GM23338 (cell line): ENCODE measurements at regions not wholly inside any gene's neighbourhood (a gene's known extent, or its start where the extent isn't known, plus 50 kb on each side); places are given as distances from the start of the nearest gene placed in this dataset.

Experiments
- ATAC-seq: fragments of 200-7000 bp; cut with Tn5 transposase; 3 replicates; pipeline ENCODE4 v1.9.1; 2020
- DNase-seq: peaks from one replicate; pipeline ENCODE4 v3.0.0-alpha.2; 2015; ENCODE audit warnings: low spot score
- H2AFZ ChIP-seq: fragments of 200-600 bp; sonication (generic); 2 replicates; pipeline ENCODE4 v1.8.0; 2016; ENCODE audit warnings: antibody characterized with exemption, mild to moderate bottlenecking, moderate library complexity
- H3F3A ChIP-seq: fragments of 200-600 bp; sonication (generic); replicated peaks from 2 replicates; pipeline ENCODE4 v1.8.0; 2017; ENCODE audit warnings: antibody characterized with exemption, mixed run types, low read depth
- H3K27ac ChIP-seq: fragments of 200-600 bp; sonication (generic); 2 replicates; pipeline ENCODE4 v1.6.1; 2016; ENCODE audit warnings: low read depth
- H3K27me3 ChIP-seq: fragments of 200-600 bp; sonication (generic); 2 replicates; pipeline ENCODE4 v1.8.0; 2016; ENCODE audit warnings: mild to moderate bottlenecking, mixed run types, moderate library complexity; ENCODE audit not compliant: insufficient read depth
- H3K36me3 ChIP-seq: fragments of 200-600 bp; sonication (generic); 2 replicates; pipeline ENCODE4 v1.8.0; 2016; ENCODE audit warnings: mild to moderate bottlenecking; ENCODE audit not compliant: insufficient read depth
- H3K4me1 ChIP-seq: fragments of 200-600 bp; sonication (generic); 2 replicates; pipeline ENCODE4 v1.8.0; 2016; ENCODE audit warnings: mild to moderate bottlenecking, moderate library complexity; ENCODE audit not compliant: insufficient read depth
- H3K4me2 ChIP-seq: fragments of 200-600 bp; sonication (generic); 2 replicates; pipeline ENCODE4 v1.7.1; 2017; ENCODE audit warnings: mixed run types
- H3K4me3 ChIP-seq: fragments of 200-600 bp; sonication (generic); 2 replicates; pipeline ENCODE4 v1.6.1; 2016; ENCODE audit warnings: mixed run types
- H3K79me2 ChIP-seq: fragments of 200-600 bp; sonication (generic); replicated peaks from 2 replicates; pipeline ENCODE4 v1.8.0; 2017; ENCODE audit warnings: mild to moderate bottlenecking; ENCODE audit not compliant: insufficient read depth
- H3K9me2 ChIP-seq: fragments of 200-600 bp; sonication (generic); 2 replicates; pipeline ENCODE4 v1.8.0; 2017; ENCODE audit not compliant: insufficient read depth
- H4K20me1 ChIP-seq: fragments of 200-600 bp; sonication (generic); replicated peaks from 2 replicates; pipeline ENCODE4 v1.8.0; 2017; ENCODE audit warnings: mild to moderate bottlenecking; ENCODE audit not compliant: insufficient read depth
- H3K27ac Mint-ChIP-seq: 2 replicates; pipeline ENCODE4 v1.8.0; 2020; ENCODE audit warnings: inconsistent platforms, mild to moderate bottlenecking, moderate library complexity, mixed read lengths
- H3K27me3 Mint-ChIP-seq: 3 replicates; pipeline ENCODE4 v1.8.0; 2022; ENCODE audit warnings: low read depth, mild to moderate bottlenecking, moderate library complexity, mixed read lengths, inconsistent platforms; ENCODE audit not compliant: insufficient read depth, poor library complexity
- H3K36me3 Mint-ChIP-seq: 3 replicates; pipeline ENCODE4 v1.8.0; 2021; ENCODE audit warnings: low read depth, mild to moderate bottlenecking, inconsistent platforms, moderate library complexity, mixed read lengths
- H3K4me1 Mint-ChIP-seq: 3 replicates; pipeline ENCODE4 v1.8.0; 2020; ENCODE audit warnings: mild to moderate bottlenecking, inconsistent platforms, mixed read lengths
- H3K4me3 Mint-ChIP-seq: 3 replicates; pipeline ENCODE4 v1.8.0; 2021; ENCODE audit warnings: moderate library complexity, mild to moderate bottlenecking, inconsistent platforms, mixed read lengths
- H3K9me3 Mint-ChIP-seq: 3 replicates; pipeline ENCODE4 v1.8.0; 2020; ENCODE audit warnings: moderate library complexity, mild to moderate bottlenecking, inconsistent platforms, mixed read lengths
- CREB1 ChIP-seq: fragments of 250-450 bp; sonication (Bioruptor Pico); IDR thresholded peaks from 2 replicates; pipeline ENCODE4 v1.5.0; 2020; ENCODE audit warnings: low read depth, mild to moderate bottlenecking, moderate library complexity
- EZH2 ChIP-seq: fragments of 200-600 bp; sonication (generic); IDR thresholded peaks from one replicate; pipeline ENCODE4 v1.8.0; 2017; ENCODE audit warnings: antibody characterized with exemption, mild to moderate bottlenecking, low read depth; ENCODE audit not compliant: unreplicated experiment
- EZH2phosphoT487 ChIP-seq: fragments of 200-600 bp; sonication (generic); IDR thresholded peaks from one replicate; pipeline ENCODE4 v1.8.1; 2018; ENCODE audit warnings: antibody characterized with exemption; ENCODE audit not compliant: unreplicated experiment
- JUNB ChIP-seq: IDR thresholded peaks from one replicate; pipeline ENCODE4 v1.6.1; 2016; ENCODE audit warnings: antibody characterized with exemption; ENCODE audit not compliant: unreplicated experiment
- NANOG ChIP-seq: IDR thresholded peaks from 2 replicates; pipeline ENCODE4 v1.6.1; 2016; ENCODE audit warnings: antibody characterized with exemption, borderline replicate concordance
- POLR2AphosphoS5 ChIP-seq: IDR thresholded peaks from 2 replicates; pipeline ENCODE4 v1.6.1; 2016; ENCODE audit warnings: antibody characterized with exemption, low read depth
- STAT1 ChIP-seq: IDR thresholded peaks from one replicate; pipeline ENCODE4 v1.6.1; 2016; ENCODE audit warnings: antibody characterized with exemption; ENCODE audit not compliant: unreplicated experiment
- ZNF114 ChIP-seq: fragments of 250-450 bp; sonication (Bioruptor Pico); IDR thresholded peaks from 2 replicates; pipeline ENCODE4 v1.5.0; 2020; ENCODE audit warnings: mild to moderate bottlenecking, moderate library complexity
- TF ChIP-seq, protein P1 (sequence below): fragments of 250-450 bp; sonication (Bioruptor Pico); IDR thresholded peaks from 2 replicates; pipeline ENCODE4 v1.5.0; 2020; ENCODE audit warnings: mild to moderate bottlenecking, moderate library complexity
- TF ChIP-seq, protein P2 (sequence below), 2 experiments: fragments of 200-600 bp in 1 of 2; sonication (generic) in 1 of 2; conservative IDR thresholded peaks; 2 replicates each; pipeline versions ENCODE4 v1.5.1 to v1.6.1; 2016 to 2017; ENCODE audit warnings: antibody characterized with exemption in 2 of 2, low read depth in 2 of 2, mild to moderate bottlenecking in 2 of 2, moderate library complexity in 1 of 2
- TF ChIP-seq, protein P3 (sequence below): IDR thresholded peaks from one replicate; pipeline ENCODE4 v1.6.1; 2018; ENCODE audit warnings: antibody characterized with exemption; ENCODE audit not compliant: unreplicated experiment
- TF ChIP-seq, protein P4 (sequence below): IDR thresholded peaks from 2 replicates; pipeline ENCODE4 v1.6.1; 2016; ENCODE audit warnings: antibody characterized with exemption

DNA sequence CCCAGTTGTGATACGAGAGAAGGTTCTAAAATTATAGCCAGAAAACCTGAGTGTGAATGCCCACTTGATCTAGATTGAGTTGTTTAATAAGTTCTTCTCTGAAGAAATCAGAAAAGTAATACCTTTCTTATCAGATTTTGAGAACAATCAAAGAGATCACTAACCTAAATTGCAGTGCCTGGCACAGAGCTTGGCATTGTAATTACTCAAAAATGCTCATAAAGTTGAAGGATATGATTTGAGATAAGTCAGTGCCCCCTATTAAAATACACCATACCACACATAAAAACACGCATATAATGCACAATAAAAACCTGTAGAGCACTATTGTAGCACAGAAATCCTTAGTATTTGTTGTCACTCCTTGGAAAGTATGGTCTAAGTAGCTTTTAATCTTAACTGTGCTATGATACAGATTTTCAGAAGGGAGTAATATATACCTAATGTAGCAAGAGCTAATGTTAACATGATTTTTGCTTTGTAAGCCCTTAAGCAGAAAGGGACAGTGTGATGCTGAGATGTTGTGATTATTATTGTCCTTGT lies 257.5 kb upstream of the CDH18 start (continued):
- TF ChIP-seq, protein P1, sequence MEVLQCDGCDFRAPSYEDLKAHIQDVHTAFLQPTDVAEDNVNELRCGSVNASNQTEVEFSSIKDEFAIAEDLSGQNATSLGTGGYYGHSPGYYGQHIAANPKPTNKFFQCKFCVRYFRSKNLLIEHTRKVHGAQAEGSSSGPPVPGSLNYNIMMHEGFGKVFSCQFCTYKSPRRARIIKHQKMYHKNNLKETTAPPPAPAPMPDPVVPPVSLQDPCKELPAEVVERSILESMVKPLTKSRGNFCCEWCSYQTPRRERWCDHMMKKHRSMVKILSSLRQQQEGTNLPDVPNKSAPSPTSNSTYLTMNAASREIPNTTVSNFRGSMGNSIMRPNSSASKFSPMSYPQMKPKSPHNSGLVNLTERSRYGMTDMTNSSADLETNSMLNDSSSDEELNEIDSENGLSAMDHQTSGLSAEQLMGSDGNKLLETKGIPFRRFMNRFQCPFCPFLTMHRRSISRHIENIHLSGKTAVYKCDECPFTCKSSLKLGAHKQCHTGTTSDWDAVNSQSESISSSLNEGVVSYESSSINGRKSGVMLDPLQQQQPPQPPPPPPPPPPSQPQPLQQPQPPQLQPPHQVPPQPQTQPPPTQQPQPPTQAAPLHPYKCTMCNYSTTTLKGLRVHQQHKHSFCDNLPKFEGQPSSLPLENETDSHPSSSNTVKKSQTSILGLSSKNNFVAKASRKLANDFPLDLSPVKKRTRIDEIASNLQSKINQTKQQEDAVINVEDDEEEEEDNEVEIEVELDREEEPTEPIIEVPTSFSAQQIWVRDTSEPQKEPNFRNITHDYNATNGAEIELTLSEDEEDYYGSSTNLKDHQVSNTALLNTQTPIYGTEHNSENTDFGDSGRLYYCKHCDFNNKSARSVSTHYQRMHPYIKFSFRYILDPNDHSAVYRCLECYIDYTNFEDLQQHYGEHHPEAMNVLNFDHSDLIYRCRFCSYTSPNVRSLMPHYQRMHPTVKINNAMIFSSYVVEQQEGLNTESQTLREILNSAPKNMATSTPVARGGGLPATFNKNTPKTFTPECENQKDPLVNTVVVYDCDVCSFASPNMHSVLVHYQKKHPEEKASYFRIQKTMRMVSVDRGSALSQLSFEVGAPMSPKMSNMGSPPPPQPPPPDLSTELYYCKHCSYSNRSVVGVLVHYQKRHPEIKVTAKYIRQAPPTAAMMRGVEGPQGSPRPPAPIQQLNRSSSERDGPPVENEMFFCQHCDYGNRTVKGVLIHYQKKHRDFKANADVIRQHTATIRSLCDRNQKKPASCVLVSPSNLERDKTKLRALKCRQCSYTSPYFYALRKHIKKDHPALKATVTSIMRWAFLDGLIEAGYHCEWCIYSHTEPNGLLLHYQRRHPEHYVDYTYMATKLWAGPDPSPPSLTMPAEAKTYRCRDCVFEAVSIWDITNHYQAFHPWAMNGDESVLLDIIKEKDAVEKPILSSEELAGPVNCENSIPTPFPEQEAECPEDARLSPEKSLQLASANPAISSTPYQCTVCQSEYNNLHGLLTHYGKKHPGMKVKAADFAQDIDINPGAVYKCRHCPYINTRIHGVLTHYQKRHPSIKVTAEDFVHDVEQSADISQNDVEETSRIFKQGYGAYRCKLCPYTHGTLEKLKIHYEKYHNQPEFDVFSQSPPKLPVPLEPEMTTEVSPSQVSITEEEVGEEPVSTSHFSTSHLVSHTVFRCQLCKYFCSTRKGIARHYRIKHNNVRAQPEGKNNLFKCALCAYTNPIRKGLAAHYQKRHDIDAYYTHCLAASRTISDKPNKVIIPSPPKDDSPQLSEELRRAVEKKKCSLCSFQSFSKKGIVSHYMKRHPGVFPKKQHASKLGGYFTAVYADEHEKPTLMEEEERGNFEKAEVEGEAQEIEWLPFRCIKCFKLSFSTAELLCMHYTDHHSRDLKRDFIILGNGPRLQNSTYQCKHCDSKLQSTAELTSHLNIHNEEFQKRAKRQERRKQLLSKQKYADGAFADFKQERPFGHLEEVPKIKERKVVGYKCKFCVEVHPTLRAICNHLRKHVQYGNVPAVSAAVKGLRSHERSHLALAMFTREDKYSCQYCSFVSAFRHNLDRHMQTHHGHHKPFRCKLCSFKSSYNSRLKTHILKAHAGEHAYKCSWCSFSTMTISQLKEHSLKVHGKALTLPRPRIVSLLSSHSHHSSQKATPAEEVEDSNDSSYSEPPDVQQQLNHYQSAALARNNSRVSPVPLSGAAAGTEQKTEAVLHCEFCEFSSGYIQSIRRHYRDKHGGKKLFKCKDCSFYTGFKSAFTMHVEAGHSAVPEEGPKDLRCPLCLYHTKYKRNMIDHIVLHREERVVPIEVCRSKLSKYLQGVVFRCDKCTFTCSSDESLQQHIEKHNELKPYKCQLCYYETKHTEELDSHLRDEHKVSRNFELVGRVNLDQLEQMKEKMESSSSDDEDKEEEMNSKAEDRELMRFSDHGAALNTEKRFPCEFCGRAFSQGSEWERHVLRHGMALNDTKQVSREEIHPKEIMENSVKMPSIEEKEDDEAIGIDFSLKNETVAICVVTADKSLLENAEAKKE = no peak
- TF ChIP-seq EZH2phosphoT487 (no peak), NANOG (no peak)
- TF ChIP-seq, protein P2, sequence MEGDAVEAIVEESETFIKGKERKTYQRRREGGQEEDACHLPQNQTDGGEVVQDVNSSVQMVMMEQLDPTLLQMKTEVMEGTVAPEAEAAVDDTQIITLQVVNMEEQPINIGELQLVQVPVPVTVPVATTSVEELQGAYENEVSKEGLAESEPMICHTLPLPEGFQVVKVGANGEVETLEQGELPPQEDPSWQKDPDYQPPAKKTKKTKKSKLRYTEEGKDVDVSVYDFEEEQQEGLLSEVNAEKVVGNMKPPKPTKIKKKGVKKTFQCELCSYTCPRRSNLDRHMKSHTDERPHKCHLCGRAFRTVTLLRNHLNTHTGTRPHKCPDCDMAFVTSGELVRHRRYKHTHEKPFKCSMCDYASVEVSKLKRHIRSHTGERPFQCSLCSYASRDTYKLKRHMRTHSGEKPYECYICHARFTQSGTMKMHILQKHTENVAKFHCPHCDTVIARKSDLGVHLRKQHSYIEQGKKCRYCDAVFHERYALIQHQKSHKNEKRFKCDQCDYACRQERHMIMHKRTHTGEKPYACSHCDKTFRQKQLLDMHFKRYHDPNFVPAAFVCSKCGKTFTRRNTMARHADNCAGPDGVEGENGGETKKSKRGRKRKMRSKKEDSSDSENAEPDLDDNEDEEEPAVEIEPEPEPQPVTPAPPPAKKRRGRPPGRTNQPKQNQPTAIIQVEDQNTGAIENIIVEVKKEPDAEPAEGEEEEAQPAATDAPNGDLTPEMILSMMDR (conservative IDR thresholded peaks at IDR 0.05; ENCODE audit: low read depth in 2 of 2) = no peak

DNA sequence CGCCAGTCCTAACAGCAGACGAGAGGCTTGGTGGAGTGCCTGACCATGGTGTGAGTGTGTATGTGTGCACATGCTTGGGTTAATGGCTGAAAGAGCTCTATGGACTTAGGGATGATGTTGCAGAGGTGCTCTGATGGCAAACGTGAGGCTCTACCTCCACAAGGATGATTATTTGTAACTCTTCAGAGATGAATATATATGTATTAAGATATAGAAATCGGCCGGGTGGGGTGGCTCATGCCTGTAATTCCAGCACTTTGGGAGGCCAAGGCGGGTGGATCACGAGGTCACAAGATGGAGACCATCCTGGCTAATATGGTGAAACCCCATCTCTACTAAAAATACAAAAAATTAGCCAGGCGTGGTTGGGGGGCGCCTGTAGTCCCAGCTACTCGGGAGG lies 253.4 kb upstream of the CDH18 start:
- no peaks in the 10 kb centered on the region for H3K4me1 Mint-ChIP-seq
- DNase-seq (no peak), ATAC-seq (no peak)
- Histone ChIP-seq H3K27ac (no peak overlapping the region), H3K4me3 (no peak overlapping the region), H2AFZ (no peak overlapping the region), H3K9me2 (no peaks in the 10 kb centered on the region), H3F3A (no peaks in the 10 kb centered on the region), H3K27me3 (no peaks in the 10 kb centered on the region), H4K20me1 (no peaks in the 10 kb centered on the region), H3K4me2 (no peak overlapping the region), H3K79me2 (no peaks in the 10 kb centered on the region), H3K36me3 (no peaks in the 10 kb centered on the region), H3K4me1 (no peaks in the 10 kb centered on the region)
- H3K27ac Mint-ChIP-seq = no peak overlapping the region
- H3K4me3 Mint-ChIP-seq = no peak overlapping the region
- no peaks in the 10 kb centered on the region for H3K9me3 Mint-ChIP-seq
- no peaks in the 10 kb centered on the region for H3K27me3 Mint-ChIP-seq
- no peaks in the 10 kb centered on the region for H3K36me3 Mint-ChIP-seq
- TF ChIP-seq ZNF114 (CRISPR knock-in tag) (no peak), JUNB (no peak), EZH2 (no peak), POLR2AphosphoS5 (no peak), CREB1 (CRISPR knock-in tag) (no peak), STAT1 (no peak)
- TF ChIP-seq, protein P3, sequence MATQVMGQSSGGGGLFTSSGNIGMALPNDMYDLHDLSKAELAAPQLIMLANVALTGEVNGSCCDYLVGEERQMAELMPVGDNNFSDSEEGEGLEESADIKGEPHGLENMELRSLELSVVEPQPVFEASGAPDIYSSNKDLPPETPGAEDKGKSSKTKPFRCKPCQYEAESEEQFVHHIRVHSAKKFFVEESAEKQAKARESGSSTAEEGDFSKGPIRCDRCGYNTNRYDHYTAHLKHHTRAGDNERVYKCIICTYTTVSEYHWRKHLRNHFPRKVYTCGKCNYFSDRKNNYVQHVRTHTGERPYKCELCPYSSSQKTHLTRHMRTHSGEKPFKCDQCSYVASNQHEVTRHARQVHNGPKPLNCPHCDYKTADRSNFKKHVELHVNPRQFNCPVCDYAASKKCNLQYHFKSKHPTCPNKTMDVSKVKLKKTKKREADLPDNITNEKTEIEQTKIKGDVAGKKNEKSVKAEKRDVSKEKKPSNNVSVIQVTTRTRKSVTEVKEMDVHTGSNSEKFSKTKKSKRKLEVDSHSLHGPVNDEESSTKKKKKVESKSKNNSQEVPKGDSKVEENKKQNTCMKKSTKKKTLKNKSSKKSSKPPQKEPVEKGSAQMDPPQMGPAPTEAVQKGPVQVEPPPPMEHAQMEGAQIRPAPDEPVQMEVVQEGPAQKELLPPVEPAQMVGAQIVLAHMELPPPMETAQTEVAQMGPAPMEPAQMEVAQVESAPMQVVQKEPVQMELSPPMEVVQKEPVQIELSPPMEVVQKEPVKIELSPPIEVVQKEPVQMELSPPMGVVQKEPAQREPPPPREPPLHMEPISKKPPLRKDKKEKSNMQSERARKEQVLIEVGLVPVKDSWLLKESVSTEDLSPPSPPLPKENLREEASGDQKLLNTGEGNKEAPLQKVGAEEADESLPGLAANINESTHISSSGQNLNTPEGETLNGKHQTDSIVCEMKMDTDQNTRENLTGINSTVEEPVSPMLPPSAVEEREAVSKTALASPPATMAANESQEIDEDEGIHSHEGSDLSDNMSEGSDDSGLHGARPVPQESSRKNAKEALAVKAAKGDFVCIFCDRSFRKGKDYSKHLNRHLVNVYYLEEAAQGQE = no peak
- TF ChIP-seq, protein P4, sequence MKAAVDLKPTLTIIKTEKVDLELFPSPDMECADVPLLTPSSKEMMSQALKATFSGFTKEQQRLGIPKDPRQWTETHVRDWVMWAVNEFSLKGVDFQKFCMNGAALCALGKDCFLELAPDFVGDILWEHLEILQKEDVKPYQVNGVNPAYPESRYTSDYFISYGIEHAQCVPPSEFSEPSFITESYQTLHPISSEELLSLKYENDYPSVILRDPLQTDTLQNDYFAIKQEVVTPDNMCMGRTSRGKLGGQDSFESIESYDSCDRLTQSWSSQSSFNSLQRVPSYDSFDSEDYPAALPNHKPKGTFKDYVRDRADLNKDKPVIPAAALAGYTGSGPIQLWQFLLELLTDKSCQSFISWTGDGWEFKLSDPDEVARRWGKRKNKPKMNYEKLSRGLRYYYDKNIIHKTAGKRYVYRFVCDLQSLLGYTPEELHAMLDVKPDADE = no peak
